Stimulated activated effector memory CD8-positive, alpha-beta T cell treated with anti-CD3 and anti-CD28 coated beads, Interleukin-12 subunit alpha, Interleukin-12 subunit beta, amount 100 ng/mL, for 72 hours (primary cell): ENCODE measurements at regions not wholly inside any gene's neighbourhood (a gene's known extent, or its start where the extent isn't known, plus 50 kb on each side); places are given as distances from the start of the nearest gene placed in this dataset.
"Not testable (repeated sequence)": the region's sequence is repeated elsewhere in the genome, so short reads cannot be mapped to it uniquely, and the experiment has no call there.

Experiments
- ATAC-seq: fragments of 150-1000 bp; cut with Tn5 transposase; 2 replicates; pipeline ENCODE4 v1.10.0; 2021
- DNase-seq, 2 donors: peaks; one replicate each; pipeline ENCODE4 v3.0.0; 2021 to 2022; ENCODE audit warnings: low spot score in 2 of 2
- H3K27ac Mint-ChIP-seq: one replicate; pipeline ENCODE4 v1.8.0; 2022; ENCODE audit warnings: mild to moderate bottlenecking, mixed read lengths
- H3K36me3 Mint-ChIP-seq: one replicate; pipeline ENCODE4 v1.8.0; 2022; ENCODE audit warnings: mild to moderate bottlenecking, mixed read lengths
- H3K4me1 Mint-ChIP-seq: one replicate; pipeline ENCODE4 v1.8.0; 2022; ENCODE audit warnings: mixed read lengths
- H3K4me3 Mint-ChIP-seq: one replicate; pipeline ENCODE4 v1.8.0; 2022; ENCODE audit warnings: mild to moderate bottlenecking, mixed read lengths
- H3K9me3 Mint-ChIP-seq: one replicate; pipeline ENCODE4 v1.8.0; 2022; ENCODE audit warnings: mixed read lengths

GRCh38 chr2:153420394-153420793, 58.2 kb downstream of the RPRM start:
- no peak overlapping the region for H3K27ac Mint-ChIP-seq
- ATAC-seq = no peak

GRCh38 chr2:153417077-153417476, 61.5 kb downstream of the RPRM start:
- no peak for ATAC-seq
- H3K36me3 Mint-ChIP-seq = no peaks in the 10 kb centered on the region
- H3K4me3 Mint-ChIP-seq = no peak overlapping the region
- peaks cover 2% of the 10 kb centered on the region for H3K9me3 Mint-ChIP-seq
- no peaks in the 10 kb centered on the region for H3K4me1 Mint-ChIP-seq
- DNase-seq = no peak
- no peak overlapping the region for H3K27ac Mint-ChIP-seq

More at GRCh38 chr2:153420394-153420793, 58.2 kb downstream of the RPRM start:
- H3K4me3 Mint-ChIP-seq = no peak overlapping the region
- no peaks in the 10 kb centered on the region for H3K4me1 Mint-ChIP-seq
- DNase-seq = no peak
- H3K9me3 Mint-ChIP-seq = peaks cover 4% of the 10 kb centered on the region
- no peaks in the 10 kb centered on the region for H3K36me3 Mint-ChIP-seq

- no peak for DNase-seq
- H3K9me3 Mint-ChIP-seq = no peaks in the 10 kb centered on the region
- ATAC-seq = no peak
Observed at GRCh38 chr2:153416071-153416470, 62.5 kb downstream of the RPRM start.

GRCh38 chr2:153408710-153409385, 69.7 kb downstream of the RPRM start:
- no peak for DNase-seq
- H3K4me3 Mint-ChIP-seq = no peak overlapping the region
- ATAC-seq = no peak
- no peaks in the 10 kb centered on the region for H3K9me3 Mint-ChIP-seq
- H3K27ac Mint-ChIP-seq = no peak overlapping the region
- no peaks in the 10 kb centered on the region for H3K36me3 Mint-ChIP-seq
- H3K4me1 Mint-ChIP-seq = no peaks in the 10 kb centered on the region

More at GRCh38 chr2:153416071-153416470, 62.5 kb downstream of the RPRM start:
- no peaks in the 10 kb centered on the region for H3K4me1 Mint-ChIP-seq
- H3K4me3 Mint-ChIP-seq = no peak overlapping the region
- no peaks in the 10 kb centered on the region for H3K36me3 Mint-ChIP-seq
- no peak overlapping the region for H3K27ac Mint-ChIP-seq

- H3K9me3 Mint-ChIP-seq = no peaks in the 10 kb centered on the region
- H3K4me1 Mint-ChIP-seq = no peaks in the 10 kb centered on the region
- ATAC-seq (no peak), DNase-seq (no peak)
- no peaks in the 10 kb centered on the region for H3K36me3 Mint-ChIP-seq
- no peak overlapping the region for H3K27ac Mint-ChIP-seq
- H3K4me3 Mint-ChIP-seq = no peak overlapping the region
Observed at GRCh38 chr2:153405196-153405595, 73.4 kb downstream of the RPRM start.

GRCh38 chr2:153404792-153405191, 73.8 kb downstream of the RPRM start:
- no peaks in the 10 kb centered on the region for H3K36me3 Mint-ChIP-seq
- H3K4me1 Mint-ChIP-seq = no peaks in the 10 kb centered on the region
- no peak for ATAC-seq
- H3K9me3 Mint-ChIP-seq = no peaks in the 10 kb centered on the region
- H3K4me3 Mint-ChIP-seq = no peak overlapping the region
- H3K27ac Mint-ChIP-seq = no peak overlapping the region
- DNase-seq = no peak

GRCh38 chr2:153403940-153404339, 74.6 kb downstream of the RPRM start:
- Mint-ChIP-seq H3K4me3 (no peak overlapping the region), H3K9me3 (no peaks in the 10 kb centered on the region), H3K27ac (no peak overlapping the region), H3K36me3 (no peaks in the 10 kb centered on the region), H3K4me1 (no peaks in the 10 kb centered on the region)
- DNase-seq (no peak), ATAC-seq (no peak)

GRCh38 chr2:153403352-153403751, 75.2 kb downstream of the RPRM start:
- DNase-seq, H3K4me3 Mint-ChIP-seq, ATAC-seq, H3K9me3 Mint-ChIP-seq, H3K27ac Mint-ChIP-seq, H3K4me1 Mint-ChIP-seq, H3K36me3 Mint-ChIP-seq: not testable (repeated sequence)

GRCh38 chr2:153394686-153395085, 83.9 kb downstream of the RPRM start:
- DNase-seq (no peak), ATAC-seq (no peak)
- H3K27ac Mint-ChIP-seq = no peak overlapping the region
- H3K36me3 Mint-ChIP-seq = no peaks in the 10 kb centered on the region
- peaks cover 7% of the 10 kb centered on the region for H3K9me3 Mint-ChIP-seq
- no peak overlapping the region for H3K4me3 Mint-ChIP-seq
- no peaks in the 10 kb centered on the region for H3K4me1 Mint-ChIP-seq

GRCh38 chr2:153394247-153394646, 84.3 kb downstream of the RPRM start:
- no peak overlapping the region for H3K27ac Mint-ChIP-seq
- no peaks in the 10 kb centered on the region for H3K4me1 Mint-ChIP-seq
- no peaks in the 10 kb centered on the region for H3K36me3 Mint-ChIP-seq
- ATAC-seq (no peak), DNase-seq (no peak)
- peaks cover 7% of the 10 kb centered on the region for H3K9me3 Mint-ChIP-seq
- no peak overlapping the region for H3K4me3 Mint-ChIP-seq

- H3K27ac Mint-ChIP-seq = no peak overlapping the region
- ATAC-seq = no peak
Observed at GRCh38 chr2:153393518-153393917, 85.0 kb downstream of the RPRM start.

GRCh38 chr2:153391131-153391530, 87.4 kb downstream of the RPRM start:
- Mint-ChIP-seq H3K27ac (no peak overlapping the region), H3K4me1 (no peaks in the 10 kb centered on the region), H3K9me3 (peaks cover 7% of the 10 kb centered on the region), H3K4me3 (no peak overlapping the region), H3K36me3 (no peaks in the 10 kb centered on the region)
- DNase-seq (no peak), ATAC-seq (no peak)

More at GRCh38 chr2:153393518-153393917, 85.0 kb downstream of the RPRM start:
- no peaks in the 10 kb centered on the region for H3K4me1 Mint-ChIP-seq
- no peak overlapping the region for H3K4me3 Mint-ChIP-seq
- H3K36me3 Mint-ChIP-seq = no peaks in the 10 kb centered on the region
- H3K9me3 Mint-ChIP-seq = peaks cover 7% of the 10 kb centered on the region
- no peak for DNase-seq

GRCh38 chr2:153388246-153388645, 90.3 kb downstream of the RPRM start:
- DNase-seq = no peak
- H3K27ac Mint-ChIP-seq = no peak overlapping the region
- no peaks in the 10 kb centered on the region for H3K4me1 Mint-ChIP-seq
- peaks cover 13% of the 10 kb centered on the region for H3K9me3 Mint-ChIP-seq
- no peak for ATAC-seq
- no peak overlapping the region for H3K4me3 Mint-ChIP-seq
- H3K36me3 Mint-ChIP-seq = no peaks in the 10 kb centered on the region

- Mint-ChIP-seq H3K9me3 (peaks cover 10% of the 10 kb centered on the region), H3K4me3 (no peak overlapping the region), H3K27ac (no peak overlapping the region), H3K36me3 (no peaks in the 10 kb centered on the region), H3K4me1 (no peaks in the 10 kb centered on the region)
- ATAC-seq (no peak), DNase-seq (no peak)
Observed at GRCh38 chr2:153387203-153387602, 91.4 kb downstream of the RPRM start.

- ATAC-seq = no peak
- no peaks in the 10 kb centered on the region for H3K4me1 Mint-ChIP-seq
- no peak overlapping the region for H3K27ac Mint-ChIP-seq
- H3K36me3 Mint-ChIP-seq = no peaks in the 10 kb centered on the region
- H3K4me3 Mint-ChIP-seq = no peak overlapping the region
- no peak for DNase-seq
- H3K9me3 Mint-ChIP-seq = peaks cover 10% of the 10 kb centered on the region
Observed at GRCh38 chr2:153386481-153386897, 92.1 kb downstream of the RPRM start.

- no peaks in the 10 kb centered on the region for H3K4me1 Mint-ChIP-seq
- H3K9me3 Mint-ChIP-seq = peaks cover 7% of the 10 kb centered on the region
- H3K27ac Mint-ChIP-seq = no peak overlapping the region
- ATAC-seq = no peak
- DNase-seq = no peak
- no peaks in the 10 kb centered on the region for H3K36me3 Mint-ChIP-seq
- H3K4me3 Mint-ChIP-seq = no peak overlapping the region
Observed at GRCh38 chr2:153373510-153374279, 104.9 kb downstream of the RPRM start.
